ENCODE measurements at regions not wholly inside any gene's neighbourhood (a gene's known extent, or its start where the extent isn't known, plus 50 kb on each side); places are given as distances from the start of the nearest gene placed in this dataset.

- TF ChIP-seq SRSF7 (optimal IDR thresholded peaks at IDR 0.05; ENCODE audit: low read depth, low read length) = no peak
- TF ChIP-seq MTF1 (CRISPR knock-in tag; IDR thresholded peaks at IDR 0.05; ENCODE audit: borderline replicate concordance) = no peak
- TF ChIP-seq ZNF124 (CRISPR knock-in tag; IDR thresholded peaks at IDR 0.05) = no peak
- no peak for TF ChIP-seq TBP (optimal IDR thresholded peaks at IDR 0.05; ENCODE audit: low read depth, low read length)
- TF ChIP-seq, protein P1, sequence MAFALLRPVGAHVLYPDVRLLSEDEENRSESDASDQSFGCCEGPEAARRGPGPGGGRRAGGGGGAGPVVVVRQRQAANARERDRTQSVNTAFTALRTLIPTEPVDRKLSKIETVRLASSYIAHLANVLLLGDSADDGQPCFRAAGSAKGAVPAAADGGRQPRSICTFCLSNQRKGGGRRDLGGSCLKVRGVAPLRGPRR (CRISPR knock-in tag; IDR thresholded peaks at IDR 0.05) = no peak
- TF ChIP-seq ZNF586 (CRISPR knock-in tag; conservative IDR thresholded peaks at IDR 0.05) = no peak
- no peak for TF ChIP-seq SAP30 (IDR thresholded peaks at IDR 0.05; ENCODE audit: borderline replicate concordance, insufficient read depth, low read depth, low read length, poor library complexity, severe bottlenecking)
- no peak for TF ChIP-seq ZNF280A (IDR thresholded peaks at IDR 0.05; ENCODE audit: low read depth, partially characterized antibody)
- no peak for TF ChIP-seq BRCA1 (IDR thresholded peaks at IDR 0.05)
- no peak for TF ChIP-seq BRCA1 (CRISPR knock-in tag; IDR thresholded peaks at IDR 0.05)
- no peak for TF ChIP-seq TEAD1 (CRISPR knock-in tag; IDR thresholded peaks at IDR 0.05)
- no peak for TF ChIP-seq PHF20 (IDR thresholded peaks at IDR 0.05; ENCODE audit: partially characterized antibody)
- no peak for TF ChIP-seq ZNF316 (IDR thresholded peaks at IDR 0.05)
- TF ChIP-seq ELF2 (CRISPR knock-in tag; IDR thresholded peaks at IDR 0.05) = no peak
- no peak for TF ChIP-seq SRSF1 (IDR thresholded peaks at IDR 0.05; ENCODE audit: low read depth, low read length)
- no peak for TF ChIP-seq ZNF583 (CRISPR knock-in tag; IDR thresholded peaks at IDR 0.05)
- no peak for TF ChIP-seq EHMT2 (IDR thresholded peaks at IDR 0.05)
- no peak overlapping the region for H2AFZ ChIP-seq (ENCODE audit: low read depth, low read length)
- CTCF ChIA-PET (ENCODE audit: low intra/inter-chr PET ratio) = no interaction called here
- no peaks in the 10 kb centered on the region for H3K4me1 ChIP-seq (replicated peaks in 1 of 2; ENCODE audit: control insufficient read depth in 2 of 2, insufficient read depth in 2 of 2, low read length in 2 of 2)
- no peak for FAIRE-seq
- H3K4me3 ChIP-seq = no peak overlapping the region
- BruUV-seq (replicated peaks) = no TSS peak
- ATAC-seq = no peak
- H3K9me3 ChIP-seq (replicated peaks; ENCODE audit: control insufficient read depth, insufficient read depth, low read depth, low read length) = no peaks in the 10 kb centered on the region
- no peak overlapping the region for H3K9ac ChIP-seq (ENCODE audit: insufficient read depth in 1 of 2, low read depth in 2 of 2, low read length in 2 of 2)
- DNase-seq (ENCODE audit: extremely low read depth in 1 of 4, low spot score in 3 of 4) = no peak
- H3K27ac ChIP-seq (ENCODE audit: extremely low read depth, low read depth, low read length) = no peak overlapping the region
- no peak overlapping the region for H3K4me2 ChIP-seq (ENCODE audit: insufficient read depth, low read length)
- POLR2A ChIA-PET = no interaction called here
- in situ Hi-C loops (cut with MboI) = no loop called here
- H3K79me2 ChIP-seq (ENCODE audit: control insufficient read depth, insufficient read depth, low read length) = no peaks in the 10 kb centered on the region
- no peaks in the 10 kb centered on the region for H4K20me1 ChIP-seq (replicated peaks; ENCODE audit: control insufficient read depth, insufficient read depth, low read length)
- intact Hi-C loops (cut with micrococcal nuclease) = no loop called here
- H3K36me3 ChIP-seq (ENCODE audit: control insufficient read depth, insufficient read depth, low read length) = peaks cover 3% of the 10 kb centered on the region; the same call in 1 of the 3 replicates
- H3K9me1 ChIP-seq (ENCODE audit: control insufficient read depth, insufficient read depth, low read length) = no peaks in the 10 kb centered on the region
- H3K27me3 ChIP-seq (ENCODE audit: control insufficient read depth in 2 of 2, insufficient read depth in 2 of 2, low read length in 2 of 2) = no peaks in the 10 kb centered on the region
These were observed 1196.7 kb upstream of the CITED2 start for GRCh38 chr6:140571145-140571544.

All from K562 (cell line).